ENCODE measurements at regions not wholly inside any gene's neighbourhood (a gene's known extent, or its start where the extent isn't known, plus 50 kb on each side); places are given as distances from the start of the nearest gene placed in this dataset.

GRCh38 chr2:22486343-22486742 is 898.6 kb upstream of the KLHL29 start:
- no peak for DNase-seq (ENCODE audit: low spot score)

GRCh38 chr2:22487036-22487435 is 897.9 kb upstream of the KLHL29 start:
- no peak for DNase-seq (ENCODE audit: low spot score)

GRCh38 chr2:22487541-22487940 is 897.4 kb upstream of the KLHL29 start:
- DNase-seq (ENCODE audit: low spot score): no peak

GRCh38 chr2:22491442-22491841 is 893.5 kb upstream of the KLHL29 start:
- no peak for DNase-seq (ENCODE audit: low spot score)

GRCh38 chr2:22494156-22494555 is 890.8 kb upstream of the KLHL29 start:
- no peak for DNase-seq (ENCODE audit: low spot score)

- DNase-seq (ENCODE audit: low spot score): no peak
Measured at GRCh38 chr2:22497064-22497463, 887.9 kb upstream of the KLHL29 start.

GRCh38 chr2:22497789-22498188 is 887.2 kb upstream of the KLHL29 start:
- DNase-seq (ENCODE audit: low spot score): no peak

- no peak for DNase-seq (ENCODE audit: low spot score)
Measured at GRCh38 chr2:22499082-22499839, 885.7 kb upstream of the KLHL29 start.

- DNase-seq (ENCODE audit: low spot score): no peak
Measured at GRCh38 chr2:22500555-22500935, 884.4 kb upstream of the KLHL29 start.

- DNase-seq (ENCODE audit: low spot score): no peak
Measured at GRCh38 chr2:22501851-22502250, 883.1 kb upstream of the KLHL29 start.

GRCh38 chr2:22513563-22513962 is 871.4 kb upstream of the KLHL29 start:
- no peak for DNase-seq (ENCODE audit: low spot score)

GRCh38 chr2:22517141-22517540 is 867.8 kb upstream of the KLHL29 start:
- DNase-seq (ENCODE audit: low spot score): no peak

GRCh38 chr2:22518641-22519040 is 866.3 kb upstream of the KLHL29 start:
- no peak for DNase-seq (ENCODE audit: low spot score)

GRCh38 chr2:22520369-22521288 is 864.4 kb upstream of the KLHL29 start:
- no peak for DNase-seq (ENCODE audit: low spot score)

GRCh38 chr2:22521620-22522019 is 863.4 kb upstream of the KLHL29 start:
- DNase-seq (ENCODE audit: low spot score): no peak

GRCh38 chr2:22525681-22526080 is 859.3 kb upstream of the KLHL29 start:
- DNase-seq (ENCODE audit: low spot score): no peak

GRCh38 chr2:22530131-22530530 is 854.8 kb upstream of the KLHL29 start:
- no peak for DNase-seq (ENCODE audit: low spot score)

- DNase-seq (ENCODE audit: low spot score): no peak
Measured at GRCh38 chr2:22536133-22536532, 848.8 kb upstream of the KLHL29 start.

GRCh38 chr2:22554453-22554852 is 830.5 kb upstream of the KLHL29 start:
- no peak for DNase-seq (ENCODE audit: low spot score)

GRCh38 chr2:22557406-22557805 is 827.6 kb upstream of the KLHL29 start:
- DNase-seq (ENCODE audit: low spot score): no peak

- no peak for DNase-seq (ENCODE audit: low spot score)
Measured at GRCh38 chr2:22560021-22560420, 825.0 kb upstream of the KLHL29 start.

- DNase-seq (ENCODE audit: low spot score): no peak
Measured at GRCh38 chr2:22579341-22579740, 805.6 kb upstream of the KLHL29 start.

GRCh38 chr2:22582107-22582506 is 802.9 kb upstream of the KLHL29 start:
- DNase-seq (ENCODE audit: low spot score): no peak

Measured in CD4-positive, alpha-beta T cell treated with Interleukin-6 at 100 ng/mL for 8 hours (primary cell).